HepG2 (cell line): ENCODE measurements at regions not wholly inside any gene's neighbourhood (a gene's known extent, or its start where the extent isn't known, plus 50 kb on each side); places are given as distances from the start of the nearest gene placed in this dataset.

Source experiments
- ATAC-seq: fragments of 200-7000 bp; cut with Tn5 transposase; 3 replicates; pipeline ENCODE4 v1.9.1; 2020; ENCODE audit warnings: mild to moderate bottlenecking, moderate library complexity
- BruUV-seq: library from RNA; stranded (reverse); fragments of 400-500 nt; replicated peaks from 2 replicates; lab custom pipeline; 2021; lab: Mats Ljungman, UMichigan
- CTCF ChIA-PET: fragments of 300-600 bp; formaldehyde crosslinking; extraction: SDS; loops from one replicate; lab custom pipeline; 2021; ENCODE audit warnings: low total read pairs, inconsistent platforms, low intra/inter-chr PET ratio; lab: Yijun Ruan, JAX
- POLR2A ChIA-PET: fragments of 350-600 bp; sonication (Branson Sonifier 250); formaldehyde crosslinking; loops from one replicate; lab custom pipeline; 2020; ENCODE audit warnings: antibody characterized with exemption, inconsistent platforms; lab: Yijun Ruan, JAX
- DNase-seq: peaks from one replicate; pipeline ENCODE4 v3.0.0-alpha.2; 2015; ENCODE audit warnings: low spot score
- FAIRE-seq: peaks from 3 replicates; lab custom pipeline; 2011; peaks lifted over from hg19 to GRCh38; lab: Jason Lieb, UNC
- H2AFZ ChIP-seq: one replicate; pipeline ENCODE4 v1.6.1; 2011; ENCODE audit warnings: low read length, inconsistent platforms
- H3K27ac ChIP-seq: fragments of 300-600 bp; 3 replicates; pipeline ENCODE4 v1.8.0; 2011; ENCODE audit warnings: mixed run types, mild to moderate bottlenecking, mixed read lengths, low read length, inconsistent platforms; ENCODE audit not compliant: insufficient read depth; ENCODE audit errors: extremely low read length
- H3K27me3 ChIP-seq, 2 experiments: fragments of 200-600 bp in 1 of 2; 2 replicates in 1 of 2; 3 replicates in 1 of 2; pipeline versions ENCODE4 v1.6.0 to v1.8.0; 2011; ENCODE audit warnings: low read length in 2 of 2, mild to moderate bottlenecking in 2 of 2, moderate library complexity in 2 of 2, inconsistent platforms in 1 of 2; ENCODE audit not compliant: insufficient read depth in 2 of 2, control insufficient read depth in 1 of 2
- H3K36me3 ChIP-seq, 2 experiments: fragments of 200-600 bp in 1 of 2; replicated peaks in 1 of 2; 2 replicates in 1 of 2; 3 replicates in 1 of 2; pipeline versions ENCODE4 v1.5.1 to v1.8.0; 2011; ENCODE audit warnings: low read length in 2 of 2, inconsistent platforms in 1 of 2; ENCODE audit not compliant: insufficient read depth in 2 of 2, control insufficient read depth in 1 of 2
- H3K4me1 ChIP-seq: 2 replicates; pipeline ENCODE4 v1.5.1; 2012; ENCODE audit warnings: low read length, inconsistent platforms; ENCODE audit not compliant: insufficient read depth
- H3K4me2 ChIP-seq: 2 replicates; pipeline ENCODE4 v1.6.0; 2011; ENCODE audit warnings: low read depth, low read length, inconsistent platforms
- H3K4me3 ChIP-seq, 3 experiments: fragments of 200-600 bp in 1 of 3; sonication (generic), shearing (Covaris generic) in 1 of 3; replicated peaks in 1 of 3; 2 replicates each; pipeline ENCODE4 v1.5.1; 2011 to 2016; ENCODE audit warnings: low read length in 3 of 3, inconsistent platforms in 2 of 3, low read depth in 2 of 3, mild to moderate bottlenecking in 2 of 3, control low read depth in 1 of 3, mixed read lengths in 1 of 3; ENCODE audit not compliant: insufficient read depth in 1 of 3
- H3K79me2 ChIP-seq: one replicate; pipeline ENCODE4 v1.6.1; 2011; ENCODE audit warnings: low read length, inconsistent platforms; ENCODE audit not compliant: insufficient read depth
- H3K9ac ChIP-seq: 2 replicates; pipeline ENCODE4 v1.6.0; 2011; ENCODE audit warnings: mild to moderate bottlenecking, low read depth, low read length, inconsistent platforms; ENCODE audit not compliant: insufficient read depth
- H3K9me3 ChIP-seq: 2 replicates; pipeline ENCODE4 v1.5.1; 2012; ENCODE audit warnings: mild to moderate bottlenecking, low read length
- H4K20me1 ChIP-seq: 2 replicates; pipeline ENCODE4 v1.6.0; 2011; ENCODE audit warnings: inconsistent platforms, mild to moderate bottlenecking, low read length, moderate library complexity; ENCODE audit not compliant: insufficient read depth
- ARHGAP35 ChIP-seq: sonication (generic); formaldehyde crosslinking; IDR thresholded peaks from 2 replicates; pipeline ENCODE4 v1.9.0; 2022; ENCODE audit warnings: mild to moderate bottlenecking, inconsistent platforms, moderate library complexity, missing genetic modification reagents, borderline replicate concordance
- ARID2 ChIP-seq: sonication (generic); formaldehyde crosslinking; IDR thresholded peaks from 2 replicates; pipeline ENCODE4 v1.8.1; 2022; ENCODE audit warnings: mild to moderate bottlenecking, missing genetic modification reagents, borderline replicate concordance
- ATF7 ChIP-seq, 2 experiments: fragments of 450-650 bp in 1 of 2; sonication (generic) in 1 of 2; formaldehyde crosslinking in 1 of 2; IDR thresholded peaks; 2 replicates each; pipeline versions ENCODE4 v1.4.0 to v1.6.1; 2016 to 2020; ENCODE audit warnings: antibody characterized with exemption in 1 of 2, mild to moderate bottlenecking in 1 of 2, missing genetic modification reagents in 1 of 2
- CSRNP2 ChIP-seq: sonication (generic); formaldehyde crosslinking; conservative IDR thresholded peaks from 2 replicates; pipeline ENCODE4 v1.8.0; 2022; ENCODE audit warnings: low read depth, missing genetic modification reagents
- FOXO1 ChIP-seq: sonication (generic); formaldehyde crosslinking; IDR thresholded peaks from 2 replicates; pipeline ENCODE4 v1.4.0; 2020; ENCODE audit warnings: missing genetic modification reagents
- GTF3A ChIP-seq: sonication (generic); formaldehyde crosslinking; conservative IDR thresholded peaks from 2 replicates; pipeline ENCODE4 v1.4.0; 2020; ENCODE audit warnings: mild to moderate bottlenecking, missing genetic modification reagents
- NFE2L1 ChIP-seq: sonication (generic); formaldehyde crosslinking; IDR thresholded peaks from 2 replicates; pipeline ENCODE4 v1.4.0; 2020; ENCODE audit warnings: missing genetic modification reagents, mild to moderate bottlenecking, borderline replicate concordance
- RARA ChIP-seq: IDR thresholded peaks from 2 replicates; pipeline ENCODE4 v1.6.1; 2016; ENCODE audit warnings: missing genetic modification reagents, missing compliant biosample characterization
- RBM39 ChIP-seq: fragments of 200-400 bp; formaldehyde crosslinking; IDR thresholded peaks from one replicate; pipeline ENCODE4 v1.6.1; 2018; ENCODE audit warnings: antibody characterized with exemption, mild to moderate bottlenecking, low read depth, low read length; ENCODE audit not compliant: poor library complexity, severe bottlenecking
- SIN3B ChIP-seq: fragments of 150-350 bp; IDR thresholded peaks from 2 replicates; pipeline ENCODE4 v1.6.1; 2014; ENCODE audit warnings: low read length
- SKI ChIP-seq: fragments of 450-650 bp; IDR thresholded peaks from one replicate; pipeline ENCODE4 v1.6.1; 2018; ENCODE audit warnings: mild to moderate bottlenecking; ENCODE audit not compliant: partially characterized antibody
- TMF1 ChIP-seq: sonication (generic); formaldehyde crosslinking; IDR thresholded peaks from 2 replicates; pipeline ENCODE4 v1.8.1; 2022; ENCODE audit warnings: low read depth, missing genetic modification reagents
- ZNF510 ChIP-seq: sonication (generic); formaldehyde crosslinking; IDR thresholded peaks from 2 replicates; pipeline ENCODE4 v1.4.0; 2020; ENCODE audit warnings: low read depth, mild to moderate bottlenecking, missing genetic modification reagents
- ZNF530 ChIP-seq: sonication (generic); formaldehyde crosslinking; IDR thresholded peaks from 2 replicates; pipeline ENCODE4 v1.5.0; 2020; ENCODE audit warnings: low read depth, mild to moderate bottlenecking, missing genetic modification reagents
- ZNF562 ChIP-seq: sonication (generic); formaldehyde crosslinking; IDR thresholded peaks from 2 replicates; pipeline ENCODE4 v1.8.0; 2022; ENCODE audit warnings: missing genetic modification reagents, borderline replicate concordance
- WGBS: methylation state at CpG from one replicate; pipeline ENCODE4 v1.1.6; 2017; ENCODE audit warnings: low lambda C conversion rate; 5-methylcytosine and 5-hydroxymethylcytosine counted together
- in situ Hi-C: cut with HindIII; loops from 2 replicates; pipeline ENCODE4 v1.10.0; 2017; ENCODE audit warnings: low pct_unique_long_range_greater_than_20kb; ENCODE audit not compliant: extremely low pct_ligation_motif_present
- intact Hi-C: fragments of 100-400 bp; cut with micrococcal nuclease; formaldehyde crosslinking; loops from one replicate; pipeline ENCODE4 v1.10.0; 2022; ENCODE audit not compliant: unreplicated experiment
- TF ChIP-seq, protein P1 (sequence below): IDR thresholded peaks from 2 replicates; pipeline ENCODE4 v1.6.1; 2012; ENCODE audit warnings: inconsistent platforms
- TF ChIP-seq, protein P2 (sequence below): sonication (generic); formaldehyde crosslinking; conservative IDR thresholded peaks from 2 replicates; pipeline ENCODE4 v1.8.0; 2022; ENCODE audit warnings: mild to moderate bottlenecking, moderate library complexity, missing genetic modification reagents

GRCh38 chr5:138639326-138639725 lies 64.1 kb upstream of the HSPA9 start:
- no TSS peak for BruUV-seq
- H3K79me2 ChIP-seq: no peaks in the 10 kb centered on the region
- ATAC-seq: no peak
- ChIA-PET POLR2A (no interaction called here), CTCF (no interaction called here)
- no peak for FAIRE-seq
- H2AFZ ChIP-seq: no peak overlapping the region
- no peak overlapping the region for H3K4me2 ChIP-seq
- H3K9me3 ChIP-seq: no peaks in the 10 kb centered on the region
- no peak overlapping the region for H3K27ac ChIP-seq
- H3K27me3 ChIP-seq: peaks cover 4 to 32% of the 10 kb centered on the region in 2 experiments
- 47% methylated on average over 2 of the region's 3 CpGs for WGBS
- H4K20me1 ChIP-seq: no peaks in the 10 kb centered on the region
- H3K4me1 ChIP-seq: peaks cover 8% of the 10 kb centered on the region; the same call in 1 of the 2 replicates
- DNase-seq: no peak
- no peak overlapping the region for H3K4me3 ChIP-seq
- H3K9ac ChIP-seq: no peak overlapping the region
- H3K36me3 ChIP-seq: no peaks in the 10 kb centered on the region
- intact Hi-C loops (no loop called here), in situ Hi-C loops (no loop called here)
- no peak for TF ChIP-seq FOXO1
- TF ChIP-seq NFE2L1 (CRISPR knock-in tag): no peak
- no peak for TF ChIP-seq GTF3A (CRISPR knock-in tag)
- TF ChIP-seq ARID2 (CRISPR knock-in tag): no peak
- no peak for TF ChIP-seq RBM39
- TF ChIP-seq, protein P1, sequence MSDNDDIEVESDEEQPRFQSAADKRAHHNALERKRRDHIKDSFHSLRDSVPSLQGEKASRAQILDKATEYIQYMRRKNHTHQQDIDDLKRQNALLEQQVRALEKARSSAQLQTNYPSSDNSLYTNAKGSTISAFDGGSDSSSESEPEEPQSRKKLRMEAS: no peak
- no peak for TF ChIP-seq TMF1 (CRISPR knock-in tag)

- ATAC-seq (no peak), FAIRE-seq (no peak), DNase-seq (no peak)
- Histone ChIP-seq H4K20me1 (no peaks in the 10 kb centered on the region), H2AFZ (no peak overlapping the region), H3K9ac (no peak overlapping the region), H3K4me1 (0 out of 2 replicates have a peak, but pooled peaks cover 2% of the 10 kb centered on the region), H3K36me3 (no peaks in the 10 kb centered on the region), H3K4me3 (no peak overlapping the region), H3K4me2 (no peak overlapping the region), H3K79me2 (no peaks in the 10 kb centered on the region), H3K9me3 (no peaks in the 10 kb centered on the region), H3K27me3 (peaks cover 2 to 25% of the 10 kb centered on the region in 2 experiments), H3K27ac (no peak overlapping the region)
- POLR2A ChIA-PET: no interaction called here
- no TSS peak for BruUV-seq
- CTCF ChIA-PET: no interaction called here
- in situ Hi-C loops (no loop called here), intact Hi-C loops (no loop called here)
- WGBS: 50% methylated on average over 4 of the region's 4 CpGs
- TF ChIP-seq, protein P2, sequence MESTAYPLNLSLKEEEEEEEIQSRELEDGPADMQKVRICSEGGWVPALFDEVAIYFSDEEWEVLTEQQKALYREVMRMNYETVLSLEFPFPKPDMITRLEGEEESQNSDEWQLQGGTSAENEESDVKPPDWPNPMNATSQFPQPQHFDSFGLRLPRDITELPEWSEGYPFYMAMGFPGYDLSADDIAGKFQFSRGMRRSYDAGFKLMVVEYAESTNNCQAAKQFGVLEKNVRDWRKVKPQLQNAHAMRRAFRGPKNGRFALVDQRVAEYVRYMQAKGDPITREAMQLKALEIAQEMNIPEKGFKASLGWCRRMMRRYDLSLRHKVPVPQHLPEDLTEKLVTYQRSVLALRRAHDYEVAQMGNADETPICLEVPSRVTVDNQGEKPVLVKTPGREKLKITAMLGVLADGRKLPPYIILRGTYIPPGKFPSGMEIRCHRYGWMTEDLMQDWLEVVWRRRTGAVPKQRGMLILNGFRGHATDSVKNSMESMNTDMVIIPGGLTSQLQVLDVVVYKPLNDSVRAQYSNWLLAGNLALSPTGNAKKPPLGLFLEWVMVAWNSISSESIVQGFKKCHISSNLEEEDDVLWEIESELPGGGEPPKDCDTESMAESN (CRISPR knock-in tag): no peak
- no peak for TF ChIP-seq CSRNP2 (CRISPR knock-in tag)
- no peak for TF ChIP-seq ZNF510 (CRISPR knock-in tag)
- no peak for TF ChIP-seq RARA (CRISPR knock-in tag)
- no peak for TF ChIP-seq ATF7 (IDR thresholded peaks at IDR 0.05)
- no peak for TF ChIP-seq ATF7 (CRISPR knock-in tag; IDR thresholded peaks at IDR 0.05)
- TF ChIP-seq ZNF562 (CRISPR knock-in tag): no peak
- no peak for TF ChIP-seq SIN3B
- no peak for TF ChIP-seq SKI
- no peak for TF ChIP-seq ZNF530 (CRISPR knock-in tag)
- TF ChIP-seq ARHGAP35 (CRISPR knock-in tag): no peak
Measured at GRCh38 chr5:138637256-138637655, 62.1 kb upstream of the HSPA9 start.
